ENCODE measurements at regions not wholly inside any gene's neighbourhood (a gene's known extent, or its start where the extent isn't known, plus 50 kb on each side); places are given as distances from the start of the nearest gene placed in this dataset.
"Not testable (repeated sequence)": the region's sequence is repeated elsewhere in the genome, so short reads cannot be mapped to it uniquely, and the experiment has no call there.

DNA sequence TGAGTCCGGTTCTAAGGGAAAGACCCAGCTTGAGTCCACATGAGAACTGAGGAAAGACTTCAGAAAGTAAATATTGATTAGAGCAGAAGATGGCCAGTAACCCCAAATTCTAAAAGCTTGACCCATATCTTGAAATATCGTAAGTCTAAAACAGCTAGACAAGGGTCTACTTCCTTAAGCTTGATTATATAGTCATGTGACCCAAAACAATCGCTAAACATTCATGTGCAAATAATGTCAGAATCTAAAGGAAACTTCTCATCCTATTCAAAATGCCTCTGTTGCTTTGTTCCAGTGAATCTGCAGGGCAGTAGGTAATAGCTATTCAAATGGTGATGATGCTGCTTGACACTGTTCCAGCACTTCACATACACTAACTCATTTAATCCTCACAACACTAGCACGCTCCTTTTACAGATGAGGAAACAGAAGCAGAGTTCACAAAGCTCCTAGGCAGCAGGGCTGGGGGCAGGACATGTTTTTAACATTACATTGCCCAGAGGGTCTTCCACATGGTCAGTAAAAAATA lies 52.6 kb downstream of the TCF20 start:
- DNase-seq = no peak

DNA sequence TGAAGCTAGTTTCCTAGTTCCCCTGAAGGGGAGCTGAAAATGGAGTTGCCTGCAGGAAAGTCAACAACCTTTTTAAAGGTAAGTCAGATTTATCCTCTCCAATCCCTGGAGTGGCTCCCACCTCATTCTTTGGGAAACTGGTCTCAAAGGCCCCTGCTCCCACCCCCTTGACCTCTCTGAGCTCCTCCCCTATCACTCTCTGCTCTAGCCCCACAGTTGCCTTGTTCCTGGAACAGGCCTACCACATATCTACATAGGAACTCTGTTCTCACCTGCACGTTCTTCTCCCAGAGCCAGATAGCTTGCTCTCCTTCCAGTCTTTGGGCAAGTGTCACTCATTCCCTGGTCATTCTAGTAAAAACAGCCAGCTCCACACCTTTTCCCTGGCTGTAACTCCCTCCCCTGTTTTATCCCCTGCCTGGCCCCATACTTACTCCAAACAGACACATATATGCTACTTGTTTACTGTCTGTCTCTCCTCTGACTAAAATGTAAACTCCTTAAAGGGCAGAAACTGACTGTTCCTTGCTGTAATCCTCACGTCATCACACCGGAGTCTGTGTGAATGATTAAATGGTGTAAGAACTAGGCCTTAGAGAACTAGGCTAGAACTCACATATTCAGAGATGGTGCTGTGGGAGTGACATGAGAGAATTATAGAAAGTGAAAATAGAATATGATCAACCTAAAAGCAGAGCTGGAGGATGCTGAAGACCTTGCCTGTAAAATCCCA lies 53.3 kb downstream of the TCF20 start:
- no peak for DNase-seq

DNA sequence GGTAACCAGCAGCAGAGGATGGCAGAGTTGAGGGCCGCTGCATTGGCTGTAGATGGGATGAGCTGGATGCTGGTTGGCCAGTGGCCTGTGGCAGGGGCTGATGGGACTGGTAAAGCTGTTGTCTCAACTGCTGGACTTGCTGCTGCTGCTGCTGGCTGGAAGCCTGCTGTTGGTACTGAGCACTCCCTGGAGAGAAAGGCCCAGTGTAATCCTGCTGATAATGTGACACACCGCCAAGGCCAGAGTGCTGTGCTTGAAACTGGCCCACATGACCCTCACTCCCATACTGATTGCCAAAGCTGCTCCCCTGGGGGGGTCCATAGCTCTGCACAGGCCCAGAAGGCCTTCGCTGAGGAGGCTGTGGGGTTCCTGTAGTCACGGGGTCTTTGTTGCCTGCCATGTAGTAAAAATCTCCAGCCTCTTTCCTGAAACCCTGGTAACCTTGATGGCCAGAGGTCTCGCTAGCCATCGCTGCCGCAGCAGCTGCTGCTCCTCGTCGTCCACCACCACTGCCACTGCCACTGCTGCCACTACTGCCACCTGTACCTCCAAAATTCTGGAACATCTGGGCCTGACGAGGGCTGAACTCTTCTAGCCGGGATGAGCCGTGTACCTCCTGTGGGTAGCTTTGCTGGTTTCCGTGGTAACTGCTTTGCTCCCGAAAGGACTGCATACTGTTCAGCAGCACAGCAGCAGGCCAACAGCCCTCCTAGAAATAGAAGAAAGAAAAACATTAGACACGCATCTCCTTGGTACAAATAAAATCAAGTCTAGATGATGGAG lies 55.6 kb downstream of the TCF20 start:
- no peak for DNase-seq

DNA sequence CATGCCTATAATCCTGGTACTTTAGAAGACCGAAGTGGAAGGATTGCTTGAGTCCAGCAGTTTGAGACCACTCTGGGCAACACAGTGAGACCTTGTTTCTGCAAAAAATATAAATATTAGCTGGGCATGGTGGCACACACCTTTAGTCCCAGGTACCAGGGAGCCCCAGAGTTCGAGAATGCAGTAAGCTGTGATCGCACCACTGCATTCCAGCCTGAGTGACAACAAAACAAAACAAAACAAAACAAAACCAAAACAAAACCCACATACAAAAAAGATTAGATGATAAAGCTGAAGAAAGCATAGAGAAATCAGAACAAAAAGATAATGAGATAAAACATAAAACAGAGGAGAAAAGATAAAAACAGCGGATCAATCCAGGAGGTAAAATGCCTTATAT lies 62.1 kb downstream of the TCF20 start:
- DNase-seq = no peak

- no peak for DNase-seq
Measured at GRCh38 chr22:42207918-42208317, 62.5 kb downstream of the TCF20 start.

GRCh38 chr22:42203609-42204008 lies 66.8 kb downstream of the TCF20 start:
- no peak for DNase-seq

- DNase-seq = peak; percentile 30
Measured at GRCh38 chr22:42202669-42203068, 67.8 kb downstream of the TCF20 start.

- no peak for DNase-seq
Measured at GRCh38 chr22:42202048-42202447, 68.4 kb downstream of the TCF20 start.

DNA sequence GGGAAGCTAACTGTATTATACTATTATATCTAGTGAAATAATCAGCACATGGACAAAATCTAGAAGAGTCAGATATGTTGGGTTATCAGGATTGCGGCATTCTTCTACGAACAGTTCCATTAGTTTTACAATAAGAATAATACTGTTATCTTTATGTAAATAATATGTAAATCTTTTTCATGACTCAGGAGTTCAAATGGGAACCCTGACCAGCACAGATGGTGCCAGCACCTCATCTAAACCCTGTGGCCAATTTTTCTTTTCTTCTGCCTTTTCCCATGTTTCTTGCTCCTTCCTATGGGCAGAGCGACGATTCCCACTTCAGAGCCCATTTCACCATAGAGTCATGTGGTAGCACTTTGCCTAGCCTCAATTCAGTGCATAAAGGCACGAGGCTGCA lies 68.4 kb upstream of the CYP2D6 start:
- no peak for DNase-seq

DNA sequence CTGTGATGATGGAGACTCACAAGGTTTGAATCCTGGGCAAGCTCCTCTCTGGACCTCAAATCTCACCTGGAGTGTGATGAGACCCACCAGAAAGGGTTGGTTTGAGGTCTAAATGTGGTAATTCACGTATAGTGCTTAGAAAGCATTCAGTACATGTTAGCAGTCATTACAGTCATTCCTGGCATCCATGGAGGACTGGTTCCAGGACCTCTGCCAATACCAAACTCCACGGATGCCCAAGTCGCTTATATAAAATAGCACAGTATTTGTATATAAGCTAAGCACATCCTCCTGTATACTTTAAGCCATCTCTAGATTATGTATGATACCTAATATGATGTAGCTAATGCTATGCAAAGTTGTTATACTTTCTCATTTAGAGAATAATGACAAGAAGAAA lies 67.6 kb upstream of the CYP2D6 start:
- no peak for DNase-seq

GRCh38 chr22:42196454-42196853 lies 65.8 kb upstream of the CYP2D6 start:
- DNase-seq = no peak

- no peak for DNase-seq
Measured at GRCh38 chr22:42194953-42195352, 64.3 kb upstream of the CYP2D6 start.

GRCh38 chr22:42194104-42194851 lies 63.7 kb upstream of the CYP2D6 start:
- DNase-seq = no peak

- DNase-seq = no peak
Measured at GRCh38 chr22:42192547-42192946, 61.9 kb upstream of the CYP2D6 start.

DNA sequence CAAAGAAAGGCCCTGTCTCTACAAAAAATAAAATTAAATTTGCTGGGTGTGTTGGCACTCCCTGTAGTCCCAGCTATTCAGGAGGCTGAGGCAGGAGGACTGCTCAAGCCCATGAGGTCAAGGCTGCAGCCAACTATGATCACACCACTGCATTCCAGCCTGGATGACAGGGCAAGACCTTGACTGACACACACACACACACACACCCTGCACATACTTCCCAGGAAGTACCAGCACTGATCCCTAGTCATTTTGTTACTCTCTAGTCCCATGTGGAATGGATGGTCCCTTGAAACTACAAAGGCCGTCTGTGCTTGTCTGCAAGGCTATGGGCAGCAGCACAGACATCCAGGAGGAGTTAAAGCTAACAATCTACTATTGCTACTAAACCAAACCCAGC lies 59.7 kb upstream of the CYP2D6 start:
- no peak for DNase-seq

- DNase-seq = no peak
Measured at GRCh38 chr22:42189761-42190160, 59.2 kb upstream of the CYP2D6 start.

DNA sequence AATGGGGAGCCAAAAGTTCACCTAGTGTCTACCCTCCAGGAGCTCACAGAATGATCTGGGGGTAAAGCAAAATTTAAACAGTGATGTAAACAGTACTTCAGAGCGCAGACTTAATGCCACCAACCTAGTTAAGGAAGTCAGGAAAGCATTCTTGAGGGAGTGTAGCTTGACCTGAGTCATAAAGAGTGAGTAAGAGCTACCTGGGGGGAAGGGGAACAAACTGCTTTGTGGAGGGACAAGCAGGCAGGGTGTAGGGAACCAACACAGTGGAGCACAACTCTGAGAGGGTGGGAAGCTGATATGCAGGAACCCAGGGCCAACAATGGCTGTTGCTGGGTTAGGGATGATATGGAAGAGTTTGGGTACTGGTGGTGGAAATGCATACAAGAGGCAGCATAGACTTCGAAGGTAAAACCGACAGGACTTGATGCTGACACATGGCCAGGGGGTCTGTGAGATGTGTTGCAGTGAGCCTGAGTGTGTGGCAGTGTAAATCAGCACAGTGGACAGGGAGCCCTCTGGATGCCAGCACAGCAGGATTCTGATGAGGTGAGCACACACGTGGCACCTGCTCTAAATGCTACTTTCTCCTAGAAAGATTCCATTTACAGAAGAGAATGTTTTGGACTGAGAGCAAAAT lies 58.3 kb upstream of the CYP2D6 start:
- DNase-seq = no peak

DNA sequence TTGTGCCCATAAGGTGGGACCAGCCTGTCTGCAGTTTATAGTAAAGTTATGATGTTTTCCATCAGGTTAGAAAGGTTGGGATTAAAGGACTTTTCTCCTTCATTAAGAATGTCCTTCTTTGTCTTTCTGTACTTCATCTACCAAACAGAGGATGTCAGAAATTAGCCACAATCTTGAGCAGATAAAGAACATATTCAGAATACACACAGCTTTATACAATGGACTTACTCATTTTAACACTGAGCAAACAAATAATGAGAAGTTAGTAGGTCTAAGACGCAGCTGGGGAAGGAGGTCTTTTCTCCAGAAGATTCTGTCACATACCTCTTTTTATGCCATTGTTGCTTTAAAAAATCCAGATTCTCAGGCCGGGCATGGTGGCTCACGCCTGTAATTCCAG lies 57.0 kb upstream of the CYP2D6 start:
- DNase-seq = no peak

DNA sequence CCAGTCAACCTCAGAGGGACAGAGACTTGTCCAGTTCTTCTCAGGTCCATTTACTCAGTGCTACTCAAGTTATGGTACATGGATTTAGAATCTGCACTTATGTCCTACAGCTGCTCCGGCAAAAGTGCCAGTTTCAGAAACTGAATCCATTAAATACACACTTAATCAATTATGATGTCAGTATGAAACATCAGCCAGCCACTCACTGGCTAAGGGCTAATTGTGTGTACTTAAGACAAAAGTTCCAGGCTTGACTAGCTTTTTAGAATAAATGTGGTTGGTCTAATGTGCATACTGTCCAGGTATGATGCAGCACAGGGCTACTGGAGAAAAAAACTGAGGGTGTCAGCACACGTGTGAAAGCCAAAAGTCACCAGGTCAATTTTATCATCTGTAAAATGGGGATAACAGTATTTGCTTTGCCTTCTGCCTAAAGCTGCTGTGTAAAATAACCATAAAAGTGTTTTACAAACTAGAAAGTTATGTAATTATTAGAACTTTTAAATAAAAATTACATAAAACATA lies 55.4 kb upstream of the CYP2D6 start:
- no peak for DNase-seq

GRCh38 chr22:42184852-42185251 lies 54.2 kb upstream of the CYP2D6 start:
- DNase-seq = no peak

DNA sequence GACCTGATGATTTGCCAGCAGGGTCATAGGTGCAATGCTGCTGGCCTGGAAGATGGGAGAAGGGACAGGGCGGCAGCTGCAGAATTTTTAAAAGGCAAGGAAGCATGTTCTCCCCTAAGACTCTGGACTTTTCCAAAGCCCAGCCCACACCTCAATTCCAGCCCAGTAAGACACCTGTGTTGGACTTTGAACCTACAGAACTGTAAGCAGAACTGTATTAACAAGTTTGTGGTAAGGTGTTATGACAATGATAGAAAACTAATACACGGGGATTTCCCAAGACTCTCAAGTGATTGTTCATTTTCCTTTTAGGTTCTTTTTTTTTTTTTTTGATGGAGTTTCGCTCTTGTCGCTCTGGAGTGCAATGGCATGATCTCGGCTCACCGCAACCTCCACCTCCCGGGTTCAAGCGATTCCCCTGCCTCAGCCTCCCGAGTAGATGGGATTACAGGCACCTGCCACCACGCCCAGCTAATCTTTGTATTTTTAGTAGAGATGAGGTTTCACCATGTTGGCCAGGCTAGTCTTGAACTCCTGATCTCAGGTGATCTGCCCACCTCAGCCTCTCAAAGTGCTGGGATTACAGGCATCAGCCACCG lies 53.0 kb upstream of the CYP2D6 start:
- not testable (repeated sequence) for DNase-seq

- no peak for DNase-seq
Measured at GRCh38 chr22:42180349-42180842, 49.8 kb upstream of the CYP2D6 start.
